ENCODE measurements at regions not wholly inside any gene's neighbourhood (a gene's known extent, or its start where the extent isn't known, plus 50 kb on each side); places are given as distances from the start of the nearest gene placed in this dataset.

- no peaks in the 10 kb centered on the region for H3K27me3 ChIP-seq (ENCODE audit: control insufficient read depth in 3 of 3, insufficient read depth in 3 of 3, low read length in 2 of 3)
- ATAC-seq (ENCODE audit: insufficient read depth, low FRiP score) (no peak), DNase-seq (no peak)
- no peak overlapping the region for H3K9ac ChIP-seq (ENCODE audit: insufficient read depth in 1 of 2, low read length in 2 of 2)
- H3K36me3 ChIP-seq (ENCODE audit: control insufficient read depth in 4 of 4, insufficient read depth in 4 of 4, low read length in 4 of 4), result no peaks in the 10 kb centered on the region
- TF ChIP-seq CTCF (IDR thresholded peaks at IDR 0.05; ENCODE audit: control extremely low read depth, extremely low read depth), result no peak
- H3K4me3 ChIP-seq, result no peak overlapping the region
- H3K27ac ChIP-seq (ENCODE audit: low read depth in 1 of 2, low read length in 1 of 2), result no peak overlapping the region
- H3K4me1 ChIP-seq (ENCODE audit: control insufficient read depth in 5 of 5, insufficient read depth in 5 of 5, low read length in 5 of 5), result no peaks in the 10 kb centered on the region
- H3K9me3 ChIP-seq (ENCODE audit: control insufficient read depth in 4 of 4, insufficient read depth in 3 of 4, low read length in 3 of 4), result peaks cover 0 to 7% (median 0%) of the 10 kb centered on the region in 4 donors
- 67 to 77% methylated on average over 3 of the region's 3 CpGs for WGBS, 2 donors
Measured at GRCh38 chr13:86765462-86765861, 905.7 kb upstream of the SLITRK5 start.

GRCh38 chr13:86788616-86789015 is 882.6 kb upstream of the SLITRK5 start:
- Histone ChIP-seq H3K9me3 (ENCODE audit: control insufficient read depth in 4 of 4, insufficient read depth in 3 of 4, low read length in 3 of 4) (peaks cover 0 to 2% (median 0%) of the 10 kb centered on the region in 4 donors), H3K27me3 (ENCODE audit: control insufficient read depth in 3 of 3, insufficient read depth in 3 of 3, low read length in 2 of 3) (no peaks in the 10 kb centered on the region), H3K27ac (ENCODE audit: low read depth in 1 of 2, low read length in 1 of 2) (no peak overlapping the region), H3K4me3 (no peak overlapping the region), H3K4me1 (ENCODE audit: control insufficient read depth in 5 of 5, insufficient read depth in 5 of 5, low read length in 5 of 5) (no peaks in the 10 kb centered on the region), H3K9ac (ENCODE audit: insufficient read depth in 1 of 2, low read length in 2 of 2) (no peak overlapping the region), H3K36me3 (ENCODE audit: control insufficient read depth in 4 of 4, insufficient read depth in 4 of 4, low read length in 4 of 4) (no peaks in the 10 kb centered on the region)
- WGBS, 2 donors, result 44 to 66% methylated on average over 2 of the region's 2 CpGs
- ATAC-seq (ENCODE audit: insufficient read depth, low FRiP score) (no peak), DNase-seq (no peak)
- no peak for TF ChIP-seq CTCF (IDR thresholded peaks at IDR 0.05; ENCODE audit: control extremely low read depth, extremely low read depth)

- Histone ChIP-seq H3K27ac (ENCODE audit: low read depth in 1 of 2, low read length in 1 of 2) (no peak overlapping the region), H3K4me1 (ENCODE audit: control insufficient read depth in 5 of 5, insufficient read depth in 5 of 5, low read length in 5 of 5) (peaks cover 0 to 3% (median 0%) of the 10 kb centered on the region in 5 donors), H3K36me3 (ENCODE audit: control insufficient read depth in 4 of 4, insufficient read depth in 4 of 4, low read length in 4 of 4) (no peaks in the 10 kb centered on the region), H3K27me3 (ENCODE audit: control insufficient read depth in 3 of 3, insufficient read depth in 3 of 3, low read length in 2 of 3) (no peaks in the 10 kb centered on the region), H3K4me3 (no peak overlapping the region), H3K9ac (ENCODE audit: insufficient read depth in 1 of 2, low read length in 2 of 2) (no peak overlapping the region), H3K9me3 (ENCODE audit: control insufficient read depth in 4 of 4, insufficient read depth in 3 of 4, low read length in 3 of 4) (peaks cover 0 to 4% (median 0%) of the 10 kb centered on the region in 4 donors)
- no peak for DNase-seq
- ATAC-seq (ENCODE audit: insufficient read depth, low FRiP score), result no peak
- WGBS, 2 donors, result 92 to 95% methylated on average over 41 to 49 of the region's 49 CpGs
- no peak for TF ChIP-seq CTCF (IDR thresholded peaks at IDR 0.05; ENCODE audit: control extremely low read depth, extremely low read depth)
Measured at GRCh38 chr13:86792153-86792651, 879.0 kb upstream of the SLITRK5 start.

- no peak for TF ChIP-seq CTCF (IDR thresholded peaks at IDR 0.05; ENCODE audit: control extremely low read depth, extremely low read depth)
- Histone ChIP-seq H3K27me3 (ENCODE audit: control insufficient read depth in 3 of 3, insufficient read depth in 3 of 3, low read length in 2 of 3) (no peaks in the 10 kb centered on the region), H3K9ac (ENCODE audit: insufficient read depth in 1 of 2, low read length in 2 of 2) (no peak overlapping the region), H3K36me3 (ENCODE audit: control insufficient read depth in 4 of 4, insufficient read depth in 4 of 4, low read length in 4 of 4) (no peaks in the 10 kb centered on the region), H3K4me3 (no peak overlapping the region), H3K27ac (ENCODE audit: low read depth in 1 of 2, low read length in 1 of 2) (no peak overlapping the region), H3K4me1 (ENCODE audit: control insufficient read depth in 5 of 5, insufficient read depth in 5 of 5, low read length in 5 of 5) (peaks cover 0 to 3% (median 0%) of the 10 kb centered on the region in 5 donors), H3K9me3 (ENCODE audit: control insufficient read depth in 4 of 4, insufficient read depth in 3 of 4, low read length in 3 of 4) (peaks cover 0 to 6% (median 0%) of the 10 kb centered on the region in 4 donors)
- ATAC-seq (ENCODE audit: insufficient read depth, low FRiP score), result no peak
- DNase-seq, result no peak
- WGBS, 2 donors, result 77 to 79% methylated on average over 2 of the region's 2 CpGs
Measured at GRCh38 chr13:86795858-86796257, 875.3 kb upstream of the SLITRK5 start.
